Vagina (tissue), 2 donors: ENCODE measurements at regions not wholly inside any gene's neighbourhood (a gene's known extent, or its start where the extent isn't known, plus 50 kb on each side); places are given as distances from the start of the nearest gene placed in this dataset.
"Not testable (repeated sequence)": the region's sequence is repeated elsewhere in the genome, so short reads cannot be mapped to it uniquely, and the experiment has no call there.

ENCODE experiments used
- POLR2A ChIP-seq, 2 donors: fragments of 450-650 bp; IDR thresholded peaks; one replicate each; pipeline ENCODE4 v1.6.1; 2017; ENCODE audit warnings: antibody characterized with exemption in 2 of 2, mild to moderate bottlenecking in 2 of 2, moderate library complexity in 2 of 2
- POLR2AphosphoS5 ChIP-seq, 2 donors: sonication (generic); formaldehyde crosslinking; IDR thresholded peaks; one replicate each; pipeline ENCODE4 v1.9.0; 2017; ENCODE audit warnings: antibody characterized with exemption in 2 of 2, mild to moderate bottlenecking in 2 of 2, low read depth in 1 of 2; ENCODE audit not compliant: insufficient read depth in 1 of 2
- TF ChIP-seq, protein P1 (sequence below), 3 experiments: fragments of 450-650 bp in 2 of 3; fragments of 200-600 bp in 1 of 3; sonication (generic) in 1 of 3; IDR thresholded peaks; one replicate each; pipeline ENCODE4 v1.5.1; 2017 to 2019; ENCODE audit warnings: antibody characterized with exemption in 3 of 3, mild to moderate bottlenecking in 2 of 3, moderate library complexity in 2 of 3

DNA sequence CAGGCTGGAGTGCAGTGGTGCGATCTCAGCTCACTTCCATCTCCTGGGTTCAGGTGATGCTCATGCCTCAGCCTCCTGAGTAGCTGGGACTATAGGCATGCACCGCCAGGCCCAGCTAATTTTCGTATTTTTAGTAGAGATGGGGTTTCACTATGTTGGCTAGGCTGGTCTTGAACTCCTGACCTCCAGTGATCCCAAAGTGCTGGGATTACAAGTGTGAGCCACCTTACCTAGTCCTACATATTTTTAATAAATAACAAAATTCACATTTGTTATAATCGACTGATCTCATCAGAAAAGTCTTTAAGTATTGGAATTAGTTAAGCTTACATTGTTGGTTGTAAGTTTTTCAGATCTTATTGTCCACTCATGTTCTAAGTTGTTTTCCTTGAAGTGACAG lies 83.4 kb upstream of the TPTE start:
- not testable (repeated sequence) for TF ChIP-seq POLR2AphosphoS5 (IDR thresholded peaks at IDR 0.05; ENCODE audit: insufficient read depth in 1 of 2, low read depth in 1 of 2); POLR2A (IDR thresholded peaks at IDR 0.05)
- TF ChIP-seq, protein P1, sequence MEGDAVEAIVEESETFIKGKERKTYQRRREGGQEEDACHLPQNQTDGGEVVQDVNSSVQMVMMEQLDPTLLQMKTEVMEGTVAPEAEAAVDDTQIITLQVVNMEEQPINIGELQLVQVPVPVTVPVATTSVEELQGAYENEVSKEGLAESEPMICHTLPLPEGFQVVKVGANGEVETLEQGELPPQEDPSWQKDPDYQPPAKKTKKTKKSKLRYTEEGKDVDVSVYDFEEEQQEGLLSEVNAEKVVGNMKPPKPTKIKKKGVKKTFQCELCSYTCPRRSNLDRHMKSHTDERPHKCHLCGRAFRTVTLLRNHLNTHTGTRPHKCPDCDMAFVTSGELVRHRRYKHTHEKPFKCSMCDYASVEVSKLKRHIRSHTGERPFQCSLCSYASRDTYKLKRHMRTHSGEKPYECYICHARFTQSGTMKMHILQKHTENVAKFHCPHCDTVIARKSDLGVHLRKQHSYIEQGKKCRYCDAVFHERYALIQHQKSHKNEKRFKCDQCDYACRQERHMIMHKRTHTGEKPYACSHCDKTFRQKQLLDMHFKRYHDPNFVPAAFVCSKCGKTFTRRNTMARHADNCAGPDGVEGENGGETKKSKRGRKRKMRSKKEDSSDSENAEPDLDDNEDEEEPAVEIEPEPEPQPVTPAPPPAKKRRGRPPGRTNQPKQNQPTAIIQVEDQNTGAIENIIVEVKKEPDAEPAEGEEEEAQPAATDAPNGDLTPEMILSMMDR (IDR thresholded peaks at IDR 0.05), result not testable (repeated sequence)
